ENCODE measurements at regions not wholly inside any gene's neighbourhood (a gene's known extent, or its start where the extent isn't known, plus 50 kb on each side); places are given as distances from the start of the nearest gene placed in this dataset.

DNA sequence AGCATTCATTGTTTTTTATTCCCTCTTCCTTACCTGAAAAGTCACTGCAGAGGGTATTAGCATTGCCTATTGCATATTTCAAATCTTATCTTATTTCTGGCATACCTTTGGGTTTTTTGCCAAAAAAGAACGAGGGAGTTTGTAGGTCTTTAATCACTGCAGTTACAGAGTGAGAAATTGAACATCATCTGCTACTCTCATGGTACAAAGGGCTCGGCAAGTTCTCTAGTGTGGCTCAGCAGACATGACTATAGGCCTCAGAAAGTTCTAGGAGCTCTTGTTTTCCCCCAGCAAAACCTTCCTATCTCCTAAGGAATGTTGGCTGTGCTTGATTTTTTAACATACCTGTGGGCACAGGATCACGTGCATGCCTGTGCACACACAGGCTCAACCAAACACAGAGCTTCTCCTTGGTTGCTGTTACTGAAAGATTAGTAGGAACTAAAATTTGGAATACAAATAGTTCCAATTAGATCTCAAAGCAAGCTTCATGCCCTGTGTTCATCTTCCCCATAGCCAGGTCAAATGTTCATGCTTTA, 69.7 kb downstream of the CCDC185 start:
- no peak for DNase-seq
- intact Hi-C loops (cut with DNase I) = no loop called here
- FAIRE-seq = no peak
- Histone ChIP-seq H3K9ac (ENCODE audit: low read length in 3 of 3) (no peak overlapping the region), H3K4me3 (ENCODE audit: low read length in 3 of 3) (no peak overlapping the region), H3K36me3 (ENCODE audit: control insufficient read depth in 2 of 3, insufficient read depth in 3 of 3, low read length in 3 of 3) (no peaks in the 10 kb centered on the region), H3K4me1 (ENCODE audit: control insufficient read depth in 2 of 3, insufficient read depth in 2 of 3, low read depth in 1 of 3, low read length in 3 of 3) (no peaks in the 10 kb centered on the region), H3K9me3 (ENCODE audit: control insufficient read depth in 2 of 3, insufficient read depth in 1 of 3, low read length in 3 of 3) (no peaks in the 10 kb centered on the region), H3K27me3 (ENCODE audit: control insufficient read depth, insufficient read depth, low read length) (no peaks in the 10 kb centered on the region), H3K27ac (ENCODE audit: low read depth in 2 of 2, low read length in 2 of 2) (no peak overlapping the region)
- TF ChIP-seq, protein P1, sequence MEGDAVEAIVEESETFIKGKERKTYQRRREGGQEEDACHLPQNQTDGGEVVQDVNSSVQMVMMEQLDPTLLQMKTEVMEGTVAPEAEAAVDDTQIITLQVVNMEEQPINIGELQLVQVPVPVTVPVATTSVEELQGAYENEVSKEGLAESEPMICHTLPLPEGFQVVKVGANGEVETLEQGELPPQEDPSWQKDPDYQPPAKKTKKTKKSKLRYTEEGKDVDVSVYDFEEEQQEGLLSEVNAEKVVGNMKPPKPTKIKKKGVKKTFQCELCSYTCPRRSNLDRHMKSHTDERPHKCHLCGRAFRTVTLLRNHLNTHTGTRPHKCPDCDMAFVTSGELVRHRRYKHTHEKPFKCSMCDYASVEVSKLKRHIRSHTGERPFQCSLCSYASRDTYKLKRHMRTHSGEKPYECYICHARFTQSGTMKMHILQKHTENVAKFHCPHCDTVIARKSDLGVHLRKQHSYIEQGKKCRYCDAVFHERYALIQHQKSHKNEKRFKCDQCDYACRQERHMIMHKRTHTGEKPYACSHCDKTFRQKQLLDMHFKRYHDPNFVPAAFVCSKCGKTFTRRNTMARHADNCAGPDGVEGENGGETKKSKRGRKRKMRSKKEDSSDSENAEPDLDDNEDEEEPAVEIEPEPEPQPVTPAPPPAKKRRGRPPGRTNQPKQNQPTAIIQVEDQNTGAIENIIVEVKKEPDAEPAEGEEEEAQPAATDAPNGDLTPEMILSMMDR (IDR thresholded peaks at IDR 0.05; ENCODE audit: borderline replicate concordance, extremely low read depth, insufficient read depth) = no peak

DNA sequence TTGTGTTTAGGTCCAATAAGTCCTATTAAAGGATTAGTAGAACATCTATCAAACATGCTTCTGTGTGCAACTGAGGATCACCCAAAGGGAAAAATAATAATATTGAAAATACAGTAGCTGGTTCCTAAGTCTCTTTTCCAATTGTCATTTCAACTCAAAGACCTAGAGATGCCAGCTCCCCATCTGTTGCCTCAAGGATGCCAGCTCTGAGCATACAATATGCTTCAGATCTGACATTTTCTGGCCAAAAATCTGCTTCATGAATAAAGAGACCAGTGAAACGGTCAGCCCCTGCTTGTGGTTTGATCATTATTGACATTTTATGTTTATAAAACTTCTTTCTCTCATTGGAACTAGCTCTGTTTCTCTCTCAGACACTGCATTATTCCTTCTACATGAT, 72.9 kb downstream of the CCDC185 start:
- Histone ChIP-seq H3K9ac (ENCODE audit: low read length in 3 of 3) (no peak overlapping the region), H3K4me1 (ENCODE audit: control insufficient read depth in 2 of 3, insufficient read depth in 2 of 3, low read depth in 1 of 3, low read length in 3 of 3) (no peaks in the 10 kb centered on the region), H3K9me3 (ENCODE audit: control insufficient read depth in 2 of 3, insufficient read depth in 1 of 3, low read length in 3 of 3) (no peaks in the 10 kb centered on the region), H3K27me3 (ENCODE audit: control insufficient read depth, insufficient read depth, low read length) (no peaks in the 10 kb centered on the region), H3K4me3 (ENCODE audit: low read length in 3 of 3) (no peak overlapping the region), H3K36me3 (ENCODE audit: control insufficient read depth in 2 of 3, insufficient read depth in 3 of 3, low read length in 3 of 3) (no peaks in the 10 kb centered on the region), H3K27ac (ENCODE audit: low read depth in 2 of 2, low read length in 2 of 2) (no peak overlapping the region)
- TF ChIP-seq, protein P1 (IDR thresholded peaks at IDR 0.05; ENCODE audit: borderline replicate concordance, extremely low read depth, insufficient read depth) = no peak
- intact Hi-C loops (cut with DNase I) = no loop called here
- DNase-seq (no peak), FAIRE-seq (no peak)

DNA sequence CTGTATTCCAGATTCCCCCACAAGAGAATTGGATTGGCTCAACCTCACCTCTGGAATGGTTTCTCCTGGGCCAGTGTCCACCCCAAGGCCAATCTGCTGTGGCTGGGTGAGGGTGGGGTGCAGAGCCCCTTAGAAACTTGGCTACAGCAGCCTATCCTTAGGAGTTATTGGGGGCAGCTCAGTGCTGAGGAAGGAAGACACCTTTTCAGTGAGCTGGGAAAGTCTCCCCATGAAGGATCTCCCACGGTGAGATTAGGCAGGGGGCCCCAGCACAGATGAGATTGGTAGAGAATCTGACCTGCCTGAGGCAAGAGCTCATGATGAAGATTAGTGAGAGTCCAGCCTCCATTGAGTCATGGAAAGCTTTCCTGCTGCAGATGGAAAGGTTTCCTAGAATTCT, 78.4 kb downstream of the CCDC185 start:
- Histone ChIP-seq H3K27me3 (ENCODE audit: control insufficient read depth, insufficient read depth, low read length) (no peaks in the 10 kb centered on the region), H3K9ac (ENCODE audit: low read length in 3 of 3) (no peak overlapping the region), H3K9me3 (ENCODE audit: control insufficient read depth in 2 of 3, insufficient read depth in 1 of 3, low read length in 3 of 3) (no peaks in the 10 kb centered on the region), H3K36me3 (ENCODE audit: control insufficient read depth in 2 of 3, insufficient read depth in 3 of 3, low read length in 3 of 3) (no peaks in the 10 kb centered on the region), H3K4me3 (ENCODE audit: low read length in 3 of 3) (no peak overlapping the region), H3K4me1 (ENCODE audit: control insufficient read depth in 2 of 3, insufficient read depth in 2 of 3, low read depth in 1 of 3, low read length in 3 of 3) (no peaks in the 10 kb centered on the region), H3K27ac (ENCODE audit: low read depth in 2 of 2, low read length in 2 of 2) (no peak overlapping the region)
- intact Hi-C loops (cut with DNase I) = no loop called here
- TF ChIP-seq, protein P1 (IDR thresholded peaks at IDR 0.05; ENCODE audit: borderline replicate concordance, extremely low read depth, insufficient read depth) = no peak
- no peak for DNase-seq
- FAIRE-seq = no peak

DNA sequence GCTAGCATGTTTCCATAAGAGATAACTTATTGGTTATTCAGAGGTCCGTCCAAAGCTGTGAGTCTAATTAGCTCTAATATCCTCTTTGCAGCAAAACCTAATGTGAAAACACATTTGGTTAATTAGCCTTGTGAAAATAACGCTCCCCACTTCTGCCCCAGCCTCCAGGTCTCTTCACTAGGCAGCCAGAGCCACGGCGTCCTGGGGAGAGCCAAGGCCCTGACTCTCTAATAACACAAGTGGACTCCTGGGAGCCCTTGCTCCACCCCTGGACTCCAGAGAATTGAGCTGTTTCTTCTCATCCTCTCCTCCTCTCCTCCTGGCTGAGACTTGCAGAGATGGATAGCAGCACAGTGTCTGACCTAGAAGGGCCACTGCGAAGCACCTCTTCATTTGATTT, 78.8 kb downstream of the CCDC185 start:
- DNase-seq (no peak), FAIRE-seq (no peak)
- H3K27me3 ChIP-seq (ENCODE audit: control insufficient read depth, insufficient read depth, low read length) = no peaks in the 10 kb centered on the region
- no peak overlapping the region for H3K27ac ChIP-seq (ENCODE audit: low read depth in 2 of 2, low read length in 2 of 2)
- no peak overlapping the region for H3K9ac ChIP-seq (ENCODE audit: low read length in 3 of 3)
- H3K4me3 ChIP-seq (ENCODE audit: low read length in 3 of 3) = no peak overlapping the region
- TF ChIP-seq, protein P1 (IDR thresholded peaks at IDR 0.05; ENCODE audit: borderline replicate concordance, extremely low read depth, insufficient read depth) = no peak
- H3K36me3 ChIP-seq (ENCODE audit: control insufficient read depth in 2 of 3, insufficient read depth in 3 of 3, low read length in 3 of 3) = no peaks in the 10 kb centered on the region
- H3K4me1 ChIP-seq (ENCODE audit: control insufficient read depth in 2 of 3, insufficient read depth in 2 of 3, low read depth in 1 of 3, low read length in 3 of 3) = no peaks in the 10 kb centered on the region
- H3K9me3 ChIP-seq (ENCODE audit: control insufficient read depth in 2 of 3, insufficient read depth in 1 of 3, low read length in 3 of 3) = no peaks in the 10 kb centered on the region
- intact Hi-C loops (cut with DNase I) = no loop called here
